ENCODE measurements at regions not wholly inside any gene's neighbourhood (a gene's known extent, or its start where the extent isn't known, plus 50 kb on each side); places are given as distances from the start of the nearest gene placed in this dataset.

GRCh38 chr13:69547780-69548179 is 559.8 kb upstream of the ATXN8OS start:
- Mint-ChIP-seq H3K9me3 (no peaks in the 10 kb centered on the region), H3K4me3 (no peak overlapping the region), H3K36me3 (ENCODE audit: low read depth) (no peaks in the 10 kb centered on the region), H3K27ac (no peak overlapping the region), H3K4me1 (no peaks in the 10 kb centered on the region), H3K27me3 (no peaks in the 10 kb centered on the region)
- ATAC-seq (replicated peaks) = no peak

- H3K27ac Mint-ChIP-seq = no peak overlapping the region
These were observed 562.1 kb upstream of the ATXN8OS start for GRCh38 chr13:69545551-69545950.

GRCh38 chr13:69524459-69525150 is 583.0 kb upstream of the ATXN8OS start:
- Mint-ChIP-seq H3K27ac (no peak overlapping the region), H3K27me3 (no peaks in the 10 kb centered on the region), H3K9me3 (no peaks in the 10 kb centered on the region), H3K4me1 (no peaks in the 10 kb centered on the region), H3K4me3 (no peak overlapping the region), H3K36me3 (ENCODE audit: low read depth) (no peaks in the 10 kb centered on the region)
- ATAC-seq (replicated peaks) = no peak

More at GRCh38 chr13:69545551-69545950, 562.1 kb upstream of the ATXN8OS start:
- Mint-ChIP-seq H3K4me1 (no peaks in the 10 kb centered on the region), H3K36me3 (ENCODE audit: low read depth) (no peaks in the 10 kb centered on the region), H3K27me3 (no peaks in the 10 kb centered on the region), H3K4me3 (no peak overlapping the region), H3K9me3 (no peaks in the 10 kb centered on the region)
- no peak for ATAC-seq (replicated peaks)

GRCh38 chr13:69496981-69497380 is 610.6 kb upstream of the ATXN8OS start:
- Mint-ChIP-seq H3K4me1 (no peaks in the 10 kb centered on the region), H3K4me3 (no peak overlapping the region), H3K27me3 (no peaks in the 10 kb centered on the region), H3K27ac (no peak overlapping the region), H3K9me3 (peaks cover 4% of the 10 kb centered on the region), H3K36me3 (ENCODE audit: low read depth) (no peaks in the 10 kb centered on the region)
- ATAC-seq (replicated peaks) = no peak

- no peak overlapping the region for H3K4me3 Mint-ChIP-seq
- no peaks in the 10 kb centered on the region for H3K4me1 Mint-ChIP-seq
- H3K36me3 Mint-ChIP-seq (ENCODE audit: low read depth) = no peaks in the 10 kb centered on the region
- ATAC-seq (replicated peaks) = no peak
- H3K27ac Mint-ChIP-seq = no peak overlapping the region
- no peaks in the 10 kb centered on the region for H3K27me3 Mint-ChIP-seq
- H3K9me3 Mint-ChIP-seq = peaks cover 4% of the 10 kb centered on the region
These were observed 612.5 kb upstream of the ATXN8OS start for GRCh38 chr13:69495096-69495495.

- Mint-ChIP-seq H3K27ac (no peak overlapping the region), H3K9me3 (peaks cover 4% of the 10 kb centered on the region), H3K36me3 (ENCODE audit: low read depth) (no peaks in the 10 kb centered on the region), H3K4me3 (no peak overlapping the region), H3K27me3 (no peaks in the 10 kb centered on the region), H3K4me1 (no peaks in the 10 kb centered on the region)
- ATAC-seq (replicated peaks) = no peak
These were observed 620.0 kb upstream of the ATXN8OS start for GRCh38 chr13:69487576-69487975.

- Mint-ChIP-seq H3K27ac (no peak overlapping the region), H3K4me1 (no peaks in the 10 kb centered on the region), H3K27me3 (no peaks in the 10 kb centered on the region), H3K36me3 (ENCODE audit: low read depth) (no peaks in the 10 kb centered on the region), H3K4me3 (no peak overlapping the region), H3K9me3 (peaks cover 9% of the 10 kb centered on the region)
- no peak for ATAC-seq (replicated peaks)
These were observed 621.5 kb upstream of the ATXN8OS start for GRCh38 chr13:69485991-69486592.

- ATAC-seq (replicated peaks) = no peak
- peaks cover 5% of the 10 kb centered on the region for H3K9me3 Mint-ChIP-seq
- no peak overlapping the region for H3K27ac Mint-ChIP-seq
- H3K4me3 Mint-ChIP-seq = no peak overlapping the region
- no peaks in the 10 kb centered on the region for H3K36me3 Mint-ChIP-seq (ENCODE audit: low read depth)
- H3K4me1 Mint-ChIP-seq = no peaks in the 10 kb centered on the region
- H3K27me3 Mint-ChIP-seq = no peaks in the 10 kb centered on the region
These were observed 630.2 kb upstream of the ATXN8OS start for GRCh38 chr13:69477451-69477850.

- H3K36me3 Mint-ChIP-seq (ENCODE audit: low read depth) = no peaks in the 10 kb centered on the region
- ATAC-seq (replicated peaks) = no peak
- no peak overlapping the region for H3K4me3 Mint-ChIP-seq
- no peak overlapping the region for H3K27ac Mint-ChIP-seq
- H3K9me3 Mint-ChIP-seq = no peaks in the 10 kb centered on the region
- H3K27me3 Mint-ChIP-seq = no peaks in the 10 kb centered on the region
- H3K4me1 Mint-ChIP-seq = no peaks in the 10 kb centered on the region
These were observed 633.5 kb upstream of the ATXN8OS start for GRCh38 chr13:69474011-69474685.

- no peaks in the 10 kb centered on the region for H3K27me3 Mint-ChIP-seq
- H3K36me3 Mint-ChIP-seq (ENCODE audit: low read depth) = no peaks in the 10 kb centered on the region
- no peaks in the 10 kb centered on the region for H3K4me1 Mint-ChIP-seq
- ATAC-seq (replicated peaks) = no peak
- no peak overlapping the region for H3K4me3 Mint-ChIP-seq
- H3K9me3 Mint-ChIP-seq = peaks cover 4% of the 10 kb centered on the region
- no peak overlapping the region for H3K27ac Mint-ChIP-seq
These were observed 639.0 kb upstream of the ATXN8OS start for GRCh38 chr13:69468624-69469023.

GRCh38 chr13:69461397-69461796 is 646.2 kb upstream of the ATXN8OS start:
- no peaks in the 10 kb centered on the region for H3K4me1 Mint-ChIP-seq
- ATAC-seq (replicated peaks) = no peak
- H3K27ac Mint-ChIP-seq = no peak overlapping the region
- H3K4me3 Mint-ChIP-seq = no peak overlapping the region
- no peaks in the 10 kb centered on the region for H3K36me3 Mint-ChIP-seq (ENCODE audit: low read depth)
- peaks cover 7% of the 10 kb centered on the region for H3K9me3 Mint-ChIP-seq
- H3K27me3 Mint-ChIP-seq = no peaks in the 10 kb centered on the region

- Mint-ChIP-seq H3K9me3 (peaks cover 7% of the 10 kb centered on the region), H3K36me3 (ENCODE audit: low read depth) (no peaks in the 10 kb centered on the region), H3K27ac (no peak overlapping the region), H3K27me3 (no peaks in the 10 kb centered on the region), H3K4me1 (no peaks in the 10 kb centered on the region), H3K4me3 (no peak overlapping the region)
- ATAC-seq (replicated peaks) = no peak
These were observed 648.3 kb upstream of the ATXN8OS start for GRCh38 chr13:69459346-69459745.

GRCh38 chr13:69458013-69458412 is 649.6 kb upstream of the ATXN8OS start:
- Mint-ChIP-seq H3K36me3 (ENCODE audit: low read depth) (no peaks in the 10 kb centered on the region), H3K27me3 (no peaks in the 10 kb centered on the region), H3K4me3 (no peak overlapping the region), H3K4me1 (no peaks in the 10 kb centered on the region), H3K9me3 (peaks cover 9% of the 10 kb centered on the region), H3K27ac (no peak overlapping the region)
- no peak for ATAC-seq (replicated peaks)

GRCh38 chr13:69450245-69450644 is 657.4 kb upstream of the ATXN8OS start:
- H3K27me3 Mint-ChIP-seq = no peaks in the 10 kb centered on the region
- H3K36me3 Mint-ChIP-seq (ENCODE audit: low read depth) = no peaks in the 10 kb centered on the region
- H3K4me1 Mint-ChIP-seq = no peaks in the 10 kb centered on the region
- no peak overlapping the region for H3K4me3 Mint-ChIP-seq
- H3K9me3 Mint-ChIP-seq = peaks cover 17% of the 10 kb centered on the region
- ATAC-seq (replicated peaks) = no peak
- H3K27ac Mint-ChIP-seq = no peak overlapping the region

- Mint-ChIP-seq H3K36me3 (ENCODE audit: low read depth) (no peaks in the 10 kb centered on the region), H3K9me3 (peaks cover 28% of the 10 kb centered on the region), H3K4me3 (no peak overlapping the region), H3K27me3 (no peaks in the 10 kb centered on the region), H3K4me1 (no peaks in the 10 kb centered on the region), H3K27ac (no peak overlapping the region)
- ATAC-seq (replicated peaks) = no peak
These were observed 682.4 kb upstream of the ATXN8OS start for GRCh38 chr13:69425235-69425634.

All from activated T-helper 17 cell treated with anti-CD3 and anti-CD28 coated beads, Interleukin-2, amount 50 U/mL, for 72 hours (primary cell).